ENCODE measurements at regions not wholly inside any gene's neighbourhood (a gene's known extent, or its start where the extent isn't known, plus 50 kb on each side); places are given as distances from the start of the nearest gene placed in this dataset.
A peak's percentile ranks its signal among the peaks of the same experiment; 100 is the strongest.

- peak overlapping the region; percentile 98 for H3K4me3 ChIP-seq (ENCODE audit: low read length)
- TF ChIP-seq EP300 (conservative IDR thresholded peaks at IDR 0.05; ENCODE audit: poor library complexity, severe bottlenecking) (peak; percentile 24), REST (IDR thresholded peaks at IDR 0.05; ENCODE audit: borderline replicate concordance) (peak; percentile 92), POLR2AphosphoS5 (IDR thresholded peaks at IDR 0.05) (peak; percentile 44), MXI1 (conservative IDR thresholded peaks at IDR 0.05; ENCODE audit: poor library complexity, severe bottlenecking) (peak; percentile 30), SMC3 (conservative IDR thresholded peaks at IDR 0.05; ENCODE audit: poor library complexity) (peak; percentile 30), CTCF (IDR thresholded peaks at IDR 0.05; ENCODE audit: poor library complexity, severe bottlenecking) (no peak), RAD21 (conservative IDR thresholded peaks at IDR 0.05) (peak; percentile 20), EZH2 (IDR thresholded peaks at IDR 0.05; ENCODE audit: borderline replicate concordance, insufficient read depth, low read length, poor library complexity, severe bottlenecking) (no peak), TAF1 (IDR thresholded peaks at IDR 0.05; ENCODE audit: low read depth) (no peak)
- no peak overlapping the region for H3K27ac ChIP-seq (ENCODE audit: low read length)
- no peaks in the 10 kb centered on the region for H4K20me1 ChIP-seq (ENCODE audit: insufficient read depth)
- no peaks in the 10 kb centered on the region for H3K9me3 ChIP-seq (ENCODE audit: low read length)
- peak overlapping the region; percentile 76 for H3K9ac ChIP-seq (ENCODE audit: low read length)
- H3K36me3 ChIP-seq (ENCODE audit: insufficient read depth, low read length) = no peaks in the 10 kb centered on the region
- H3K27me3 ChIP-seq (ENCODE audit: insufficient read depth, low read depth, low read length) = peaks cover 18% of the 10 kb centered on the region
- H3F3A ChIP-seq (ENCODE audit: insufficient read depth, low read length, poor library complexity, severe bottlenecking) = peaks cover 7% of the 10 kb centered on the region
- no peaks in the 10 kb centered on the region for H3K9me2 ChIP-seq (ENCODE audit: insufficient read depth, low read length)
- peak overlapping the region; percentile 89 for H3K4me2 ChIP-seq (ENCODE audit: low read length)
- no peaks in the 10 kb centered on the region for H3K79me2 ChIP-seq (replicated peaks; ENCODE audit: insufficient read depth, low read length)
- H2AFZ ChIP-seq (ENCODE audit: low read depth, low read length) = no peak overlapping the region
Observed at GRCh38 chr18:34978953-34979608, 62.1 kb upstream of the MAPRE2 start.

- Histone ChIP-seq H3K79me2 (replicated peaks; ENCODE audit: insufficient read depth, low read length) (no peaks in the 10 kb centered on the region), H3K27ac (ENCODE audit: low read length) (no peak overlapping the region), H3K9me3 (ENCODE audit: low read length) (no peaks in the 10 kb centered on the region), H4K20me1 (ENCODE audit: insufficient read depth) (no peaks in the 10 kb centered on the region), H3K9ac (ENCODE audit: low read length) (no peak overlapping the region), H3K4me2 (ENCODE audit: low read length) (no peak overlapping the region), H3F3A (ENCODE audit: insufficient read depth, low read length, poor library complexity, severe bottlenecking) (peaks cover 7% of the 10 kb centered on the region), H3K36me3 (ENCODE audit: insufficient read depth, low read length) (no peaks in the 10 kb centered on the region), H2AFZ (ENCODE audit: low read depth, low read length) (no peak overlapping the region), H3K27me3 (ENCODE audit: insufficient read depth, low read depth, low read length) (peaks cover 7% of the 10 kb centered on the region), H3K4me3 (ENCODE audit: low read length) (no peak overlapping the region), H3K9me2 (ENCODE audit: insufficient read depth, low read length) (no peaks in the 10 kb centered on the region)
- TF ChIP-seq RAD21 (conservative IDR thresholded peaks at IDR 0.05) = no peak
- no peak for TF ChIP-seq MXI1 (conservative IDR thresholded peaks at IDR 0.05; ENCODE audit: poor library complexity, severe bottlenecking)
- no peak for TF ChIP-seq REST (IDR thresholded peaks at IDR 0.05; ENCODE audit: borderline replicate concordance)
- TF ChIP-seq CTCF (IDR thresholded peaks at IDR 0.05; ENCODE audit: poor library complexity, severe bottlenecking) = no peak
- no peak for TF ChIP-seq TAF1 (IDR thresholded peaks at IDR 0.05; ENCODE audit: low read depth)
- TF ChIP-seq POLR2AphosphoS5 (IDR thresholded peaks at IDR 0.05) = no peak
- TF ChIP-seq EP300 (conservative IDR thresholded peaks at IDR 0.05; ENCODE audit: poor library complexity, severe bottlenecking) = no peak
- no peak for TF ChIP-seq EZH2 (IDR thresholded peaks at IDR 0.05; ENCODE audit: borderline replicate concordance, insufficient read depth, low read length, poor library complexity, severe bottlenecking)
- TF ChIP-seq SMC3 (conservative IDR thresholded peaks at IDR 0.05; ENCODE audit: poor library complexity) = no peak
Observed at GRCh38 chr18:34981487-34981886, 59.7 kb upstream of the MAPRE2 start.
